Endometrium (tissue), 2 donors: ENCODE measurements at regions not wholly inside any gene's neighbourhood (a gene's known extent, or its start where the extent isn't known, plus 50 kb on each side); places are given as distances from the start of the nearest gene placed in this dataset.
A peak's percentile ranks its signal among the peaks of the same experiment; 100 is the strongest.
"Not testable (repeated sequence)": the region's sequence is repeated elsewhere in the genome, so short reads cannot be mapped to it uniquely, and the experiment has no call there.

ENCODE experiments used
- FAIRE-seq: peaks from 2 replicates; lab custom pipeline; 2012; peaks lifted over from hg19 to GRCh38; lab: Jason Lieb, UNC
- donor health status: control.
- donor health status: control.

GRCh38 chr11:115629456-115630015 is 125.3 kb upstream of the CADM1 start:
- FAIRE-seq, result no peak

DNA sequence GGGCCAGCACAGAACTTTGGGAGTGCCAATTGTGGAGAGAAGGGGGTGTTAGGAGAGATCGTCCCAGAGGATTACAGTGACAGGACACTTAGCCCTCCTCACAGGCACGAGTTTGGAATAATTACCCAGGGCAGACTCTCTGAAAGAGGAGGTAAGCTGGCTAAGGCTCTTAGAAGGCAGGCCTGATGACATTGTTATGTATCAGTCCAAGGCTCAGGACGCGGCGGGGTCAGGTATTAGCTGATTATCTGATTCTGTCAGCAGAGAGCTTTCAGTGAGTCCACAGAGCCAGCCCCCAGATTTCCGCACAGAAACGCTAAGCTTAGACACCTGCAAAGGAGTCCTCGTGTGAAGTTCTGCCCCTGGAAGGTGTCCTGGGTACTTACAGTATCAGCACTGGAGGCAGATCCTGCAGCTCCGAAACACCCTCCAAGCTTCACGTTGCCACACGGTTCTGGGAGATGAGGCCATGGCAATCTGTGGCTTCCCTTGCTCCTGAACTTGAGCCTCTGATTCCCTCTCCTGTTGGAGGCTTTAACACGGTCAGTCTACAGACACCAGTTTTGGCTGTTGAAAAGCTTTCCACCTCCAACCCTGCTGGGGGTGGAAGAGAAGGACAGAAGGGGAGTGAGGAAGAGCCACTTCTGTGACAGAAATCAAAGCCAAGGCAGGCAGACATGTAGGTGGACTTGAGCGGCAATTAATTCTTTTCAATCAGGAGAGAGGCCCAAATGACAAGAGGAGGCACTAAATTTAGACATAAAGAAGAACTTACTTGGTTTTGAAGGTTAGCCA is 123.6 kb upstream of the CADM1 start:
- no peak for FAIRE-seq

DNA sequence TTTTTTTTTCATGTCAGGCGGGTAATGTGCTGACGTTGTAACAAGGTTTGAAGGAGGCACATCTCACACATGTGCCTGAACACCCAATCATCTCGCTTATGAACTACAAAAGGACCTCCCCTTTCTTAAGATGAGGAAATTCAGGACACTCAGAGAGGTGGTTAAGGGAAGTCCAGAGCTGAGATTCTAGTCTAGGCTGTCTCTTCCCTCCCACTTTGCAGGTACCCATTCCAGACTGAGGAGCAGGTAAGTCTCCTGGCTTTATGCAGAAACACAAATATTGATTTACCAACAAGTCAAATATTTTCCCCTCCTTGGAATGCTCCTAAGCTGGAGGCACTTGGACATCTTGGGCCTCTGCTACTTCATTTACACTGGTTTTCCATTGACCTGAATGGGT is 122.9 kb upstream of the CADM1 start:
- no peak for FAIRE-seq

DNA sequence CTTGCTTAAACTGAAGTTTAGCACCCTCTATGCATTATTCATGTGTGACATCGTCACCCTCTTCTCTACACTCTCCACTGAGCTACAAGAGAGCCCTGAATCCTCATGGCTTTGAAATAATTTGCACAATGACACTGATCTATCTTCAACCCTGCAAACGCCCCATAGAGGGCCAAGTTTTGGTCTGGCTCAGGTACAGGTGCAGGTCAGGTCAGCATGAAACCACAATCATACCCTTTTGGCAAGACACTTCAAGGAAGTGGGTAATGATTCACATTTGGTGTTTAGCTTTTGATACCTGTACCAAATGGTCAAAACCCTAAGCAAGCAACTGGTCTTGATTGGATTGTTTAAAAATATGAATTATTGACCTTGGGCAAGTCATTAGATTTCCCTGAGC is 122.2 kb upstream of the CADM1 start:
- no peak for FAIRE-seq

- no peak for FAIRE-seq
These were observed 121.3 kb upstream of the CADM1 start for GRCh38 chr11:115625502-115625901.

- no peak for FAIRE-seq
These were observed 119.8 kb upstream of the CADM1 start for GRCh38 chr11:115624065-115624464.

- no peak for FAIRE-seq
These were observed 118.8 kb upstream of the CADM1 start for GRCh38 chr11:115623021-115623451.

DNA sequence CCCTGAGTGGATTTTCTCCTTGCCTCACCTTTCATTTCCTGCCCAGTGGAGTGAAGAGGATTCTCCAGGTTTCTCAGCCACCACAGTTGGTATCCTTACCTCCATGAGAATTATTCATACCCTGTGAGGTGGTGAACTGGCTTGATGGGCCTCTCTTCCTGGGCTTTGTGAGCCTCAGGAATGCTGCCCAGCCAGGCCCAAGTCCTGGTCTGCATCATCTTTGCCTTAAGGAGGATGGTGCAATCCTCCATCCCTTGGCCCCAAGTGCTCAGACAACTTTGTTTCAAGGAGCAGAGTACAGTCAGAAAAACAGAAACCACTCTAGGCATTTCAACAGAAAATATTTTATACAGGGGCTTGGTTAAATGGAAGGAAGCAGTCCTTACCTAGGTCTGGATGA is 114.2 kb upstream of the CADM1 start:
- no peak for FAIRE-seq

DNA sequence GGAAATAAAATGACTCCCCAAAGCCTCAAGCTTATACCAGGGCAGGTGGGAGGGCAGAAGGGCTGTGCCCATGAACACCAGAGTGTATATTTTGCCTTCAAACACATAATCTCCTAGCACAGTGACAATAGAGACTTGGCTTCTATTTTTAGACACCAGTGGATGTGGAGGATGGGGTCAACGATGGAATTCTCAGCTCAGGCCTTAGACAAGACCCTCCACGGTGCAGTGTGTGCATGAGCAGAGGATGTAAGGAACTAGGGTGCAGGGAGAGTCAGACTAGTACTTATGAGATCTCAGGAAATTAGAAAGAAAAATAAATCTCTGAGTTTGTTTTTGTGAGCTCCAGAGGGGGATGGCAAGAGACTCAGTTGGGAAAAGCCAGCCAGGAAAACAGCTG is 113.6 kb upstream of the CADM1 start:
- FAIRE-seq, result no peak

GRCh38 chr11:115616971-115617370 is 112.8 kb upstream of the CADM1 start:
- peak; percentile 12 for FAIRE-seq

DNA sequence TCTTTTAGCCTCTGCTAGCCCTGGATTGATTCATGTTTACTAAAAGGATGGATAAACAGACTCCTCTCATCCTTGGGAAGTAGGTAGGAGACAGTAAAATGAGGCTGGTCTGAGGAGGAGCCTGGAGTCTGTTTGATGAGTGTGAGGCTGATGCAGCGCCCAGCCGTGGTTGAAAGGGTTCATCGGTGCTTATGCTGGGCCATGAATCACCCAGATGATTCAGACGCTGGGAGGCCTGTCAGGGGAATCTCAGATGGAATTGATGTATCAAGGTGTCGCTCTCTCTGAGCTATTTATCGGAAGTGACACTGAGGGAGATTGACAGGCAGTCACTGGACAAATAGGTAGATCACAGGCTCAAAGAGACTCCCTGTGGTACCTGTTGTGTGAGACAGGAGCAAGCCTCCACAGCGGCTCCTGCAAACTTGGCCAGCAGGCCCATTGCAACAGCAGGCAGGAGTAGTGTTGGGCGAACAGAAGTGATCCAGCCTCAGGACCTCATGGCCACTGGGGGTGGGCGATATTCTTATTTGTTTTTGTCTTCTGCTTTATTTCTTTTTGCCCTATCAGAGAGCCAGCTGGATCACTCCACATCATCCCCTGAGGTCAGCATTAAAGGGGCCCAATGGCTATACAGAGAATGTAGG is 109.9 kb upstream of the CADM1 start:
- FAIRE-seq, result no peak

DNA sequence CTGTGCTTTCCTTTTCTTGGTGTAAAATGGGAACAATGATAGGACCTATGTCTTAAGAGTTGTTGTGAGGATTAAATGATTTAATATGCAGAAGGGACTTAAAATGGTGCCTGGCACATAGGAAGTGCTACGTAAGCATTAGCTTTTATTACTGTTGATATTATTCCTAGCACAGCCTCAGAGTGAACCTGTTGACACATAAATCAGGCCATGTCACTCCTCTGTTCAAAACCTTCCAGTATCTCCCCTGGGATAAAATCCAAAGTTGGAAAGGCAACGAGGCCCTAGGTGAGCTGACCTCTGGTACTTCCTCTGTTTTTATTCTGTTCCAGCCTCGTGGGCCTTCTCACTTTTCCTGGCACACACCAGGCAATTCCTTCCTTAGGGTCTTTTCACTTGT is 108.8 kb upstream of the CADM1 start:
- FAIRE-seq, result no peak

- no peak for FAIRE-seq
These were observed 108.0 kb upstream of the CADM1 start for GRCh38 chr11:115612046-115612730.

- no peak for FAIRE-seq
These were observed 107.1 kb upstream of the CADM1 start for GRCh38 chr11:115611343-115611742.

GRCh38 chr11:115610908-115611307 is 106.7 kb upstream of the CADM1 start:
- FAIRE-seq, result no peak

DNA sequence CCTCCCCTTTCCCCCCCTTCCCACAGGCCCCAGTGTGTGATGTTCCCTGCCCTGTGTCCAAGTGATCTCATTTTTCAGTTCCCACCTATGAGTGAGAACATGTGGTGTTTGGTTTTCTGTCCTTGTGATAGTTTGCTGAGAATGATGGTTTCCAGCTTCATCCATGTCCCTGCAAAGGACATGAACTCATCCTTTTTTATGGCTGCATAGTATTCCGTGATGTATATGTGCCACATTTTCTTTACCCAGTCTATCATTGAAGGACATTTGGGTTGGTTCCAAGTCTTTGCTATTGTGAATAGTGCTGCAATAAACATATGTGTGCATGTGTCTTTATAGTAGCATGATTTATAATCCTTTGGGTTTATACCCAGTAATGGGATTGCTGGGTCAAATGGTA is 106.0 kb upstream of the CADM1 start:
- FAIRE-seq, result not testable (repeated sequence)

DNA sequence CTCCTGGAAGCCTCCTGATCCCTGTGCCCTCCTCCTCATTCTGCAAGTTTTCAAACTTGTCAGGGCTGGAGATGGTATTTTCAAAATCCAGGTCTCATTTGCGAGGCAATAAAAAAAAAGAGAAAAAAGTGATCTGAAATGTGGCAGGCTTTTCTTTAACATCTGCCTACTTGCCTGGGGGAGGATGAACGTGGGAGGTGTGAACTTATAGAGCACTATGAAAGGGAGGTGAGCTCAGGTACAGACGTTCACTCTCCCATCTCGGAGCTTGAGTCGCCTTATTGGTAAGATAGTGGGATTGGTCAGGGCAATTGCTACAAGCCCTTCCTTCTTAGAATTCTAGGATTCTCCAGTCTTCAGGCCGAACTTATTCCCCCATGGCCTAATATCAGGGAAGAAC is 104.8 kb upstream of the CADM1 start:
- FAIRE-seq, result no peak

DNA sequence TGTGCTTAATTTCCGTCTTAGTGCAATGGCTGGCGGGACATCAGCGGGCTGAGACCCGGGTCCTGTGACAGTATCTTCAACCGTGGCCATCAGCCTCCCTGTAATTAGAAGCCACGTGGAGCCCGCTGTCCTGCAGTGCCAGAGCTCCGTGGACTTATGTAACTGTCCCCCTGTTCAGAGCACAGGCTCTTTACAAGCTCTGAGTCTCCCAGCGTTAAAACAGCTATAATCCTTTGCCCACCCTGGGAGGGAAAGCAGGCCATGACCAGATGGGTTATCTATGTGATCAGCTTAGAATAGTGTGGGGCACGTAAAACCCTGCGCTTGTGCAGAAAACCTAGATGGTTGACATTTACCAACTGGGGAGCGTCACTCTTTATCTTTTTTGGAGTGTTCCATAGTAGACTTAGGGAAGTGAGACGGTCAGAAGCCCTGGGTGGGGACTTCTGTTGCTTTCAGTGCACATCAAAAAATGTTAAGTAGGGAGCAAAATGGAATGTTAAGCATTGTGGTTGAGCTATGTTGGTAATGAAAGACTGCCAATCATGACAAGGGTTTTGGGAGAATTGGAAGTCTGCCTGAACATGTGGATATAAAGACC is 103.5 kb upstream of the CADM1 start:
- no peak for FAIRE-seq

GRCh38 chr11:115606498-115607220 is 102.4 kb upstream of the CADM1 start:
- FAIRE-seq, result no peak

DNA sequence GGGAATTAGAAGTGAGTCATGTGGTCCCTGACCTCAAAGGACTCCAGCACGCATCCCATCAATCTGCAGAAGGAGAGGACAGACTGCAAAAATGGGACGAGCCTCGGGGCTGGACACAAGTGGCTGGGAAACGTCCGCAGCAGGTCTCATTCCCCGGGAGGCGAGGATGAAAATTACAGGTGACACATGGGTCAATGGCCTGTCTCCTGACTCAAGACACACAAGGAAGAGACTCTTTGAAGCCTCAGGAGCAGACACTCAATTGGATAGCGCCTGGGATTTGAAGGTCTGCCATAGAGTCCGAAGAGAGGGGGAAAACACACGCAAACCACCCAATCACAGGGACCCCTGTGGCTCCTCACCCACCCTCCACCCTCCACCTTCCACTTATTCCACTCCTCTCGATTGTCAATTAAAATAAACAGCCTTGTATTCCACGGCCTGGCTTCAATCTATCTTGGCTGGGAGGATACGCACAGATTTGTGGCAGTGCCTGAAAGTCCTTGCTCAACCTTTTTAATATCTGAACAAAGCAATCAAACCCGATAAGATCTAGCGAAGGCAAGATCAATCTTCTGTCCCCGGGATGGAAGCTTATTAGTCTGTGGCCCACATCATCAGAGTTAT is 101.8 kb upstream of the CADM1 start:
- FAIRE-seq, result no peak

DNA sequence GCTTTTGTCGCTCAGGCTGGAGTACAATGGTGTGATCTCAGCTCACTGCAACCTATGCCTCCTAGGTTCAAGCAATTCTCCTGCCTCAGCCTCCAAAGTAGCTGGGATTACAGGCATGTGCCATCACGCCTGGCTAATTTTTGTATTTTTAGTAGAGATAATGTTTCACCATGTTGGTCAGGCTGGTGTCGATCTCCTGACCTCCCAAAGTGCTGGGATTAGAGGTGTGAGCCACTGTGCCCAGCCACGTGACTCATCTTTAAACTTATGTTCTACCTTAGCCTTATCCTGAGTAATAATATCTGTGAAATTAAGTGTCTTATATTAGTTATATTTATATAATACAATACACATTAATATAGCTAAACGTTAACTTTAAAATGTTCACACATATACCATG is 101.2 kb upstream of the CADM1 start:
- not testable (repeated sequence) for FAIRE-seq
